ENCODE measurements at regions not wholly inside any gene's neighbourhood (a gene's known extent, or its start where the extent isn't known, plus 50 kb on each side); places are given as distances from the start of the nearest gene placed in this dataset.
"Not testable (repeated sequence)": the region's sequence is repeated elsewhere in the genome, so short reads cannot be mapped to it uniquely, and the experiment has no call there.

DNA sequence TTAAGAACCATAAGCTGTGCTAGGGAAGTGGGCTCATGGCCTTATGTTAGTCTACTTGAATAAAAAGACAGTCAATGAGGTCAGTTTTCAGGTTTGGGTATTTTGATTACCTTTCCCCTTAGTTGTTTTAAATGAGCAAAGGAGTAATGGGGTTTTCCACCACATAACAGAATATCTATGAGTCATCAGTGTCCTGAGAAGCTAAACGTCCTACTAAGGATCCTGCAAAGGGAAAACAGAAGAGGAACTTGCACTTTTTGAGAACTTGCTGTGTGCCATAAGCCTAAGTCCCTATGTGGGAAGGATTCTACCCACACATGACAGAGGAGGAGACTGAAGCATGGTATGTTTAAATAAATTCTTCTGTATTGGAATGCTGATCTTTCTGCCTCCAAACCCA lies 292.8 kb upstream of the TMC3 start:
- TF ChIP-seq, protein P1, sequence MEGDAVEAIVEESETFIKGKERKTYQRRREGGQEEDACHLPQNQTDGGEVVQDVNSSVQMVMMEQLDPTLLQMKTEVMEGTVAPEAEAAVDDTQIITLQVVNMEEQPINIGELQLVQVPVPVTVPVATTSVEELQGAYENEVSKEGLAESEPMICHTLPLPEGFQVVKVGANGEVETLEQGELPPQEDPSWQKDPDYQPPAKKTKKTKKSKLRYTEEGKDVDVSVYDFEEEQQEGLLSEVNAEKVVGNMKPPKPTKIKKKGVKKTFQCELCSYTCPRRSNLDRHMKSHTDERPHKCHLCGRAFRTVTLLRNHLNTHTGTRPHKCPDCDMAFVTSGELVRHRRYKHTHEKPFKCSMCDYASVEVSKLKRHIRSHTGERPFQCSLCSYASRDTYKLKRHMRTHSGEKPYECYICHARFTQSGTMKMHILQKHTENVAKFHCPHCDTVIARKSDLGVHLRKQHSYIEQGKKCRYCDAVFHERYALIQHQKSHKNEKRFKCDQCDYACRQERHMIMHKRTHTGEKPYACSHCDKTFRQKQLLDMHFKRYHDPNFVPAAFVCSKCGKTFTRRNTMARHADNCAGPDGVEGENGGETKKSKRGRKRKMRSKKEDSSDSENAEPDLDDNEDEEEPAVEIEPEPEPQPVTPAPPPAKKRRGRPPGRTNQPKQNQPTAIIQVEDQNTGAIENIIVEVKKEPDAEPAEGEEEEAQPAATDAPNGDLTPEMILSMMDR (IDR thresholded peaks at IDR 0.05; ENCODE audit: borderline replicate concordance, insufficient read depth, low read depth, low read length): no peak
- H3K4me3 ChIP-seq (ENCODE audit: low read depth, low read length): no peak overlapping the region

DNA sequence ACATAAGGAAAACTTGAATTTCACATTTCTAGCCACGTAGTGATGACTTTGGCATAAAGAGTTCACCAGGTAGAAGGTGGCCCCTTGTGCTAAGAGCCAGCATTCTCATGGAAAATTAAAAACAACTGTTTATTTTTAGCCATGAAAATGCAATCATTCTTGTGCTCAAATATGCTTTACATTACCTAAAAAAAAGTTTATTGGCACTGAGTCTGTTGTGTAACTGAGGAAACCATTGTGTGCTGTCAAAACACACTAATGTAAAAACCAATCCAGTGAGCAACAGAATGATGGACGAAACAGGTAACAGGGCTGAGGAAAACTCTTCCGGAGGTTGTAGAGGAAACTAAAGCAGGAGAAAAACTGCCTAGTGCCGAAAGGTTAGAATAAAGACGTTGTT lies 287.0 kb upstream of the TMC3 start:
- TF ChIP-seq, protein P1 (IDR thresholded peaks at IDR 0.05; ENCODE audit: borderline replicate concordance, insufficient read depth, low read depth, low read length): no peak
- H3K4me3 ChIP-seq (ENCODE audit: low read depth, low read length): no peak overlapping the region

DNA sequence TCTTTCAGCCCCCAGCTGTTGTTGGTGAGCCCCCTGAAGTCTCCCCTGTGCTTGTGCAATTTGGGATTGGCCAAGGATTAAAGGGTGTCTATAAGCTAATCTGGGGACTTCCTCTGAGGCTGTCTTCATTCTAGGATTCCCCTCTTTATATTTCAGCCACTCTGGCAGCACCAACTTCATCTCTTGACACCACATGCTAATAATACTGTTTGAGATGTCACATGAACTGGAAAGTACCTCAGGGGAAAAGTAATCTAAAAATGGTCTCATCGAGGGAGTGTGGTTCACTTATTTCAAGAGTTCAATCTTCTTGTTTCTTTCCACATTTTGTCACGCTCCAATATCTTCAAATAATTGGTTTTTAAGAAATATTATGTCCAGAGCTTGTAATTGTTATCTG lies 279.2 kb upstream of the TMC3 start:
- H3K4me3 ChIP-seq (ENCODE audit: low read depth, low read length): no peak overlapping the region
- TF ChIP-seq, protein P1 (IDR thresholded peaks at IDR 0.05; ENCODE audit: borderline replicate concordance, insufficient read depth, low read depth, low read length): no peak

DNA sequence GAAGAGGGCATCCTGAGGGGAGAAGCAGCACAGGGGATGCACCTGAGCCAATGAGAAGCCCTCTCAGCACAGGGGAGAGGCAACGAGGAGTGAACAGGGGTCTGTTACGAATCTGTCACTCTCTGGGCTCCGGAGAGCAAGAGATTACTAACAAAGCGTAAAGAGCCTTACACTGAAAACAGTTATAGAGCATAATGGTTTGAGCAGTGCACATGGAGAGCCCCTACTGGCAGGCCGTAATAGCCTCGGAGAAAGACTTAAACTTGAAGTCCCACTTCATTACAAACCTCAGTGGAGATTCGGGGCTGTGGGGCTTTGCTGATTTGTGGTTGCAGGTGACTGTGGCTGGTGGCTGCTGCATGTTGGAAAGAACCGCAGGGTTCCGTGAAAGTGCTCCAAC lies 271.5 kb upstream of the TMC3 start:
- TF ChIP-seq, protein P1 (IDR thresholded peaks at IDR 0.05; ENCODE audit: borderline replicate concordance, insufficient read depth, low read depth, low read length): no peak
- H3K4me3 ChIP-seq (ENCODE audit: low read depth, low read length): no peak overlapping the region

DNA sequence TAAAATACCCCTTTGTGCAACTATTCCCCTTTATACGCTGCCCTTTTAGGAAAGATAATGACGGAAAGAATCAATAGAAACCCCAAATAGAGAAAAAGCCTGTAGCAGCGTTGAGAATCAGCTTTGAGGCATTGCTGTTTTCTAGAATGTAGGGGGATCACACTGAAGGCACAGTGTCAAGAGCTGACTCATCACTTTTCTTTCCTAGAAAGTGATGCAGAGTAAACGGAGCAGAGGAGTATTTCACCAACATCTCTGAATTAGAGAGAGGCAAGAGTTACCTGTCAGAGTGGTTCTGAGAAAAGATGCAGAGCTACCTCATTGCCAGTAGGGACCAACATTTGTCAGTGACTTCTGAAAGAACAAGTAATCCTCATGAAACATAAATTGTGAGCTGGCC lies 269.8 kb upstream of the TMC3 start:
- TF ChIP-seq, protein P1 (IDR thresholded peaks at IDR 0.05; ENCODE audit: borderline replicate concordance, insufficient read depth, low read depth, low read length): no peak

DNA sequence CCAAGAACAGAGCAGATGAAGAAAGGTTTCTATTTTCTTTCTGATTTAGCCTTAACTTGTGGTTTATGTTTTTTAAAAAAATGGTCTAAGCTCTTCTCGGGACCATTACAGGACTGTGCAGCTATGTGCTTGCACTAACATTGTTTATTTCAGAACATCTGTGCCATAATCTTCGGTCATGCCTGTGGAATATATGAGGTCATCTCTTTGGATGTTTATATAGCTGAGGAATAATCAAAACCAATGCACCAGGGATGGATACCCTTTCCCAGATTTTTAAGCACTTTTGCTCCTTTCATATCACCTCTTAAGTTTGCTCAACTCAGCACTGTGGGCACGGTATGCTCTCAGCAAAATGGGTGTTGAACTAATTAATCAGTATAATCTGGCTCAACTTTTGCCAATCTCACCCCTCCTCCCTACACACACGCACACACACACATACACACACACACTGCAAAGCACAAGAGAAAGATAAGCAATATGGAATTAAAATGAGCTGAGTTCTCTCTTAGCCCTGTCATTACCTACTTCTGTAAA lies 268.5 kb upstream of the TMC3 start:
- H3K4me3 ChIP-seq (ENCODE audit: low read depth, low read length): no peak overlapping the region

More for the DNA sequence above, 269.8 kb upstream of the TMC3 start:
- no peak overlapping the region for H3K4me3 ChIP-seq (ENCODE audit: low read depth, low read length)

DNA sequence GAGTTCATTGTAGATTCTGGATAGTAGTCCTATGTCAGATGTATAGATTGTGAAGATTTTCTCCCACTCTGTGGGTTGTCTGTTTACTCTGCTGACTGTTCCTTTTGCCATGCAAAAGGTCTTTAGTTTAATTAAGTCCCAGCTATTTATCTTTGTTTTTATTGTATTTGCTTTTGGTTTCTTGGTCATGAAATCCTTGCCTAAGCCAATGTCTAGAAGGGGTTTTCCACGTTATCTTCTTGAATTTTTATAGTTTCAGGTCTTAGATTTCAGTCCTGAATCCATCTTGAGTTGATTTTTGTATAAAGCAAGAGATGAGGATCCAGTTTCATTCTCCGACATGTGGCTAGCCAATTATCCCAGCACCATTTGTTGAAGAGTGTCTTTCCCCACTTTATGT lies 262.1 kb upstream of the TMC3 start:
- H3K4me3 ChIP-seq (ENCODE audit: low read depth, low read length): not testable (repeated sequence)

More for the DNA sequence above, 268.5 kb upstream of the TMC3 start:
- TF ChIP-seq, protein P1 (IDR thresholded peaks at IDR 0.05; ENCODE audit: borderline replicate concordance, insufficient read depth, low read depth, low read length): no peak

DNA sequence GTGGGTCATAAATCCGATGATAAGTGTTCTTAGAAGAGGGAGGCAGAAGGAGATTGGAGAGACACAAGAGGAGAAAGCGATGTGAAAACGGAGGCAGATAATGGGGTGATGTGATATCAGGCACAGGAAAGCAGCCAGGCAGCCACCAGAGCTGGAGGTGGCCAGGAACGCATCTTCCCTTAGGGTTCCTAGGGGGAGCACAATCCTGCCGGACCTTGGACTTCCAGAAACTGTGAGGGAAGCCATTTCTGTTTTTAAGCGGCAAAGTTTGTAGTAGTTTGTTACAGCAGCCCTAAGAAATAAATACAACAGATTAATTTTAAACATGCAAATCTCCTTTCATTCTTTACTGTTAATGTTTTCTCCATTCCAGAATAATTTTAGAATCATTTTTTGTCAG lies 259.9 kb upstream of the TMC3 start:
- H3K4me3 ChIP-seq (ENCODE audit: low read depth, low read length): no peak overlapping the region
- TF ChIP-seq, protein P1 (IDR thresholded peaks at IDR 0.05; ENCODE audit: borderline replicate concordance, insufficient read depth, low read depth, low read length): no peak
